Dedifferentiated amniotic fluid mesenchymal stem cell (primary cell): ENCODE measurements at regions not wholly inside any gene's neighbourhood (a gene's known extent, or its start where the extent isn't known, plus 50 kb on each side); places are given as distances from the start of the nearest gene placed in this dataset.
"Not testable (repeated sequence)": the region's sequence is repeated elsewhere in the genome, so short reads cannot be mapped to it uniquely, and the experiment has no call there.

ENCODE experiments used
- DNase-seq: peaks from one replicate; pipeline ENCODE4 v3.0.0-alpha.2; 2016; ENCODE audit errors: extremely low spot score

DNA sequence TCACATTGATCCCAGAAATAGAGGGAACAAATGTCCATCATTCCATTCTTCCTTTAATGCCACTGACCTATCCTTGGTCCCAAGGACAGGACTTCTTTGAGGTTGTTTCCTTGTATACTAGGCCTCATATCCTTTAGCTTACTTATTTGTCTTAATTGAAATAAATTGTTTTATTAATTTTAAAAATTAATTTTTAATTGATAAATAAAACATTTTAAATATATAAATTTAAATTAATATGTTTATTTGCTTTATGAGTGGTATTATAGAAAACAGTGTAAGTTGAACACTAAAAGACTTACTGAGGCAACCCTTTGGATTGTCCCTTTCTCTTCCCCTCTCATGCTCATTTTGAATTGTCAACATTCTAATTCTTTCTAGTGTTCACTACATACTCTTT lies 556.9 kb upstream of the NUDT12 start:
- DNase-seq = no peak

- DNase-seq = no peak
These were observed 549.0 kb upstream of the NUDT12 start for GRCh38 chr5:104111632-104112031.

DNA sequence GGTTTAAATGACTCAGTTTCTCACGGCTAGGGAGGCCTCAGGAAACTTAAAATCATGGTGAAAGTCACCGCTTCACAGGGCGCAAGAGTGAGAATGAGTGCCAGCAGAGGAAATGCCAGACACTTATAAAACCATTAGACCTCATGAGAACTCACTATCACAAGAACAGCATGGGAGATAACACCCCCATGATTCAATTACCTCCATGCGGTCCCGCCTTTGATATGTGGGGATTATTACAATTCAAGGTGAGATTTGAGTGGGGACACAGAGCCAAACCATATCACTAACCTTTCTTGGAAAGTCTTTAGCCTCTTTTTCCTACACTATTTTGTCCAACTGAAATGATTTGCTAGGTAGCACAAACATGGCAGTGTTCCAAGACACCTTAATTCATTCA lies 533.9 kb upstream of the NUDT12 start:
- DNase-seq = no peak

GRCh38 chr5:104095527-104095926 lies 532.9 kb upstream of the NUDT12 start:
- DNase-seq = no peak

DNA sequence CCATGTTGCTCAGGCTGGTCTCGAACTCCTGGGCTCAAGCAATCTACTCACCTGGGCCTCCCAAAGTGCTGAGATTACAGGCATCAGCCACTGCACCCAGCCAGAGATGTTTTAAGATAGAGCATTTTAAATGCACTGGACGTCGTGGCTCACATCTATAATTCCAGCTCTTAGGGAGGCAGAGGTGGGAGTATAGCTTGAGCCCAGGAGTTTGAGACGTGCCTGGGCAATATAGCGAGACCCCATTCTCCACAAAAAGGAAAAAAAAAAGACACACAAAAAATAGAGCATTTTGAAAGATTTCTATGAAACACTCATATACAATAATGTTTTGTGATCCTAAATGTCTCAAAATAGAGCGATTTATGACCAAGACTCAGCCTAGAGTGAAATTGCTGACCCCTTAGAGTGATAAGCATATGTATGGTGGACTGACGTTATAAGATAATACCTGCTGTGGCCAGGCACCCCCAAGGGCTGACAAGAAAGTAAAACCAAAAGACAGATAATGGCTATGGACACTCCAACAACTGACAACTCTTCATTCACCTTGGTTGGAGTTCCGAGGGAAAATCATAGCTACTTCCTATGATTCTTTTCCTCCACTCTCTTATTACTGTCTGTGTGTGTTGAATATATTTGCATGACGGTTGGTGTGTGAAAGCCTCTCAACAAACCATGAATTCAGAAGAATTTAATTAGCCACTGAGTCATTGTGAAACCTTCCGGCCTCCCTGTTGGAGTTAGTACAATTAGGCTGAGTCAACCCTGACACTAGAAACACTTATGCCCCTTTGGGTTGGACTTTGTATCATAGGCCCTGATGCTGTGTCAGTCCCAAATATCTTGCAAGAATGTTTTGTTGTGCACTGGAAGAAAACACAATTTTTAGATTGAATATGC lies 526.5 kb upstream of the NUDT12 start:
- DNase-seq = no peak

- no peak for DNase-seq
These were observed 522.3 kb upstream of the NUDT12 start for GRCh38 chr5:104084896-104085295.

GRCh38 chr5:104082754-104083153 lies 520.2 kb upstream of the NUDT12 start:
- no peak for DNase-seq

- DNase-seq = no peak
These were observed 518.6 kb upstream of the NUDT12 start for GRCh38 chr5:104081232-104081631.

DNA sequence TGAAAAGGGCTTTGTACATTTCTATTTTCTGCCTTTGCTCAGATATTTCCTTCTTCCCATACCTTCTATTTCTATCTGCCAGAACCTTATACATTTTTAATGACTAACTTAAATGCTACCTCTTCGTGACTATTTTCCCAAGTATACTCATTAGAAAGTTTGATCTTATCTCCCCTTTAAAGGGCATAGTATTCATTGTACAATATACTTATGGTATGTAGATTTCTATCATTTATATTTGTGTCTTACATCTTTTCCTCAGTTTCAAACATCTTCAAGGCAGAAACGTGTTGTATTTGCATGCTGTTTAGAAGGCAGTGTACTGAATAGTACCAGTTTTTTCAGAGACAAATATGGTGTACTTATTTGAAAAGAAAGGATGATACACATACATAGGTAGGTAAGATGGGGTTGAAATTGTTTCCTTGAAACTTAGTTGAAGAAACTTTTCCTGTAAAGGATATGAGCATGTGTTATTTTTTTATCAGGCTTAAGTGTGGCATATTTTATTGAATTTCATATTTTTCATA lies 518.1 kb upstream of the NUDT12 start:
- no peak for DNase-seq

GRCh38 chr5:104079861-104080645 lies 517.5 kb upstream of the NUDT12 start:
- DNase-seq = not testable (repeated sequence)

DNA sequence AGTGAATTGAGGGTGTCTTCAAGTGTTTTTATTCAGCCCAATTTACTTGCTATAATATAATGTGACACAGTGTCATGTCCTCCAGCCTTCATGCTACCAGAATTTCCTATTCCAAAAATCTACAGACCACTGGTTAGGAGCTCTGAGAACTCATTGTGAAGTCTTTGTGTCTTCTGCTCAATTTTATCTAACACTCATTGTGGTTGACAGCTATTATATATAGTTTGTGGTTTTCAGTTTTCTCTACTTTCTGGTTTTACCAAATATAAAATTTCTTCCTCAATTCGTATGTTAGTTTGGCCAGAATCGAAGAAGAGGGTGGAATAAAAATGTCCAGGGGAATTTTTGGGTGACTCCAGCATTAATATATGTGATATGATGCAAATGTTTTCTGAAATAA lies 509.3 kb upstream of the NUDT12 start:
- DNase-seq = no peak

- DNase-seq = no peak
These were observed 500.2 kb upstream of the NUDT12 start for GRCh38 chr5:104062621-104063377.

DNA sequence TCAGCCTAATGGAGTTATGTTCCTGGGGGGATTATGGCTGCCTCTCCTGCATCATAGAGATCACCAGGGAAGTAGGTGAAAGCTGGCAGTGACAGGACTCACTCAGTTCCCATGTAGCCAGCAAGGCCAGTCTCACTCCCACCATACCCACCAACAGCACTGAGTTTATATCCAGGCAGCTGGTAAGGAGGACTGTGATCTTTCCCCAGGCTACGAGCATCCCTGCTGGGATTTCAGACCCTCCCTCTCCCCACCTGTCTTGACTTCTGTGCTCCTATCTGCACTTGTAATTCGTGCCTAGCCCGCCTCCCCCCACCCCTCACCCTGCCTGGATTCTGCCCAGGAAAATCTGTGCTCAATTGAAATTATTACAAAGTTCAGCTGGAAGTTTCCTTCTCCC lies 499.1 kb upstream of the NUDT12 start:
- DNase-seq = no peak

DNA sequence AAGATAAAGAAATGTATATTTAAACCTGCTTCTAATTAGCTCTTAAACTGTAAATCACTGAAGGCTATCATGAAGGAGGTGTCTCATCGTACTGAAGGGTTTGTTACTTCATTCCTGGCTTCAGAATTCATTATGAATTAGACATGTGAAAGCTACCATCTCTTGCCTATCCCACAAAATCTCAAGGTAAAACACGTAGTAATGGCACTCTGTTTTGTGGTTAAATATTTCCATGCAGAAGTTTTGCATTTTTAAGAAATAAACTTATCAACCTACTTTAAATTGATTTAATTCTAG lies 490.7 kb upstream of the NUDT12 start:
- no peak for DNase-seq

GRCh38 chr5:104052558-104053352 lies 490.2 kb upstream of the NUDT12 start:
- DNase-seq = no peak

DNA sequence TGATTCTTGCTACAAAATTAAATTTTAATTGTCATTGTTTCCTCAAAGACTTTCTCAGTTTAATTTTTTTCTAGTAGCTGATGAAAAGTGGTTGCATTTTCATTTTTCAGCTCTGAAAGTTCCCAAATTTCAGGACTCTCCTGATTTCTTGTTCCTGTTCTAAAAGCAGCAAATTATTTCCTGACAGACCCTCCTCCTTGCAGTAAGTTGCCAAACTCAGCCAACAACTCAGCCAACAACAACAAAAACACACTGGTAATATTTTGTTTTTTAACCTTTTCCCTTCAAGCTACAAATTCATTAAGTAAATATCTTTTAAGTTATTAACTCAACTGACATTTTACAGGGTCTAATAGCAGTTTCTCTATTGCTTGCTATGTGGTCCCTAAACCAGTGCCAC lies 487.8 kb upstream of the NUDT12 start:
- no peak for DNase-seq

GRCh38 chr5:104049752-104050151 lies 487.2 kb upstream of the NUDT12 start:
- DNase-seq = no peak

- no peak for DNase-seq
These were observed 485.6 kb upstream of the NUDT12 start for GRCh38 chr5:104048231-104048630.

DNA sequence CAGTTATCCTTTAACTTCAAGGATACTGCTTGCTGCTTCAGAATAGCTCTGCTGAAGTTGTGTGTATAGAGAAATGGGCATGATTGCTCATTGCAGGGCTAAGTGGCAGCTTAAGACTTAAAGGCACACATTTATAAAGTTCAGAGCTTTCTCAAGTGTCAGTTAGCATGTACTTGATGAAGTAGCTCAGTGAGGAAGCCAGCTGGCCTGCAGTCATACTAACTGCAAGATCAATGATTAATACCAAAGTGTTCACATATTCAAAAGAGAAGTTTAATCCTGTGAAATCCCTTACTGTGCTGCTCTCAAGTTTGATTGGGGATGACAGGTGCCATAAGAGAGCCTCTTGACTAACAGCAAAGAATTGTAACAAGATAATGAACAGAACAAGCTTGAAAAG lies 483.4 kb upstream of the NUDT12 start:
- no peak for DNase-seq

DNA sequence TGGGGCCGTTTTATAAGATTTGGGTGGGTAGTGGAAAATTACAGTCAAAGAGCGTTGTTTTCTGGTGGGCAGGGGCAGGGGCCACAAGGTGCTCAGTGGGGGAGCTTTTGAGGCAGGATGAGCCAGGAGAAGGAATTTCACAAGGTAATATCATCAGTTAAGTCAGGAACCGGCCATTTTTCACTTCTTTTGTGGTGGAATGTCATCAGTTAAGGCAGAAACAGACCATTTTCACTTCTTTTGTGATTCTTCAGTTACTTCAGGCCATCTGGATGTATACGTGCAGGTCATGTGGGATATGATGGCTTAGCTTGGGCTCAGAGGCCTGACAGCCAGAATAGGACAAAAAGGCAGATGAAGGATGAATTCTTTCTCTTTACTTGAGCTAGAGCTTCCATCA lies 477.3 kb upstream of the NUDT12 start:
- not testable (repeated sequence) for DNase-seq

- DNase-seq = not testable (repeated sequence)
These were observed 474.5 kb upstream of the NUDT12 start for GRCh38 chr5:104037136-104037535.
